GM19397 (cell line): ENCODE measurements at regions not wholly inside any gene's neighbourhood (a gene's known extent, or its start where the extent isn't known, plus 50 kb on each side); places are given as distances from the start of the nearest gene placed in this dataset.

ENCODE experiments used
- ATAC-seq: cut with Tn5 transposase; IDR thresholded peaks from one replicate; pipeline ENCODE4 v1.9.1; 2021; ENCODE audit warnings: mild to moderate bottlenecking, moderate library complexity; ENCODE audit not compliant: unreplicated experiment

GRCh38 chr12:92290886-92291285 lies 145.2 kb upstream of the BTG1 start:
- no peak for ATAC-seq

GRCh38 chr12:92290350-92290695 lies 144.7 kb upstream of the BTG1 start:
- ATAC-seq = no peak

- ATAC-seq = no peak
Observed at GRCh38 chr12:92289629-92290349, 144.1 kb upstream of the BTG1 start.

DNA sequence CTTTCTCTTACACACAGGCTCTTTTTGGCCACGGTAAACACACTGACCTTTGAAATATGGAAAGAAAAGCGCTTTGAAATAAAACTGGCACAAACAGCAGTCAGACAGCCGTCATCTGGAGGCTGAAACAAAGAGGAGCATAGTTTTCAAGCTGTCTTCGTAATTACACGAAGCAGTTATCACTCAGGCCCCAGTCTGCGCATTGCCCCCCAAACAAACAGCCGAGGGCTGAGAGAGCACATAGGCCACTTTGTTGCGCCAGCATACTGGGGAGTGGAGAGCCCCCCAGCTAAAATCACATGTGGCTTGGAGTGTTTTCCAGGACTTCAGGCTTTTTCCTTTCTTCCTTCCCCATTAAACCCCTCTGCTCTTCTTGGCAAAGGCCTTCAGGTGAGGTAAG lies 142.9 kb upstream of the BTG1 start:
- no peak for ATAC-seq

- ATAC-seq = no peak
Observed at GRCh38 chr12:92278378-92278828, 132.8 kb upstream of the BTG1 start.

DNA sequence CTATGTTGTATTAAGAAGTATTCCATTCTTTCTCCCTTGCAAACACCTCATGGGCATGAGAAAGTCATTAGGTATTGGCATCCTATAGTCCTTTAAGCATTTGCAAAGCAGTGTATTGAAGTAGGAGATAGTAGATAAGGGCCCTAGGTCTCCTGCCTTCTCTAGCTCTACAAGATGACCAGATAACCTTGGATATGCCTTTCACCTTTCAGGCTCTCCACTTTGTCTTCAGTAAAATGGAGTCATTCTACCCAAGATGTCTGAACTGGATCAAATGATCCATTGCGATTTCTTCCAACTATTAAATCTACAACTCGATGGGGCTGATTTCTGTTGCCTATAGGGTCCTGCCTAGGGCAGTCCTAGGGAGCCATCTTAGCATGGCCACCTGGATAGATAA lies 132.1 kb upstream of the BTG1 start:
- ATAC-seq = no peak

DNA sequence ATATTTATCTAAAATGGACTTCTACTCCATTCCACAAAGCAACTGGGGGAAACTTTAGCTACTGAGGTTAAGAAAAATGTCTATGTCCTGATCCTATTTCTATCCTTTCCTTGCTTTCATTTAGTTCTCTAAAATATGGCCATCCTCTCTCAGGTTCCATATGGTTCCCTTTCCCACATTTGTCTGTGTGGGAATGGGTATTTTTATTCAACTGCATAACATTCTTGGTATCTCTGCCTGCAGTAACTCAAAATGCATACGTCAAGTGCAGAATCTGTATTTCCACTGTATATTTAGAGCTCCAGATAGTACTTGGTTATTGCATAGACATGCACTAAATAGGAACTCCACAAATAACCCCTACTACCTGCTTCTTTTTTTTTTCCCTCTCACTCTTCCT lies 130.6 kb upstream of the BTG1 start:
- no peak for ATAC-seq

DNA sequence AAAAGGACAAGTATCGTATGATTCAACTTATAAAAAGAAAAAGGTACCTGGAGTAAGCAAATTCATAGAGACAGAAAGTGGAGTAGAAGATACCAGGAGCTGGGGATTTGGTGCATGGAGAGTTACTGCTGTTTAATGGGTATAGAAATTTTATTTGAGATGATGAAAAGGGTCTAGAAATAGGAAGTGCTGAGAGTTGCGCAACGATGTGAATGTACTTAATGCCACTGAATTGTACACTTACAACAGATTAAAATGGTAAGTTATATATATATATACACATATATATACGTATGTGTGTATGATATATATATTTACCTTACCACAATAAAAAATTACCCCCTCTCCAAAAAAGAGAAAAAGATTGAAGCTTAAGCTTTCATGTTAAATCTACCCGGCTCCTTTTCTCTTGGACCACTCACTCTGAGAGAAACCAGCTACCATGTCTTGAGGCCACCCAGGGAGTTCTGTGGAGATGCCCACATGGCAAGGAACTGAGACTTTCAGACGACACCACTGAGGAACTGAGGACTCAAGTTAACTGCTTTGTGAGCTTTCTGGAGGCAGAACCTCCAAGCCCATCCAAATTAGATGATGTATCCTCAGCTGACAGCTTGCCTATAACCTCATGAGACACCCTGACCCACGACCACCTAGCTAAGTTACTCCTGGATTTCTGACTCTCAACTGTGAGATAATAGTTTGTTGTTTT lies 130.0 kb upstream of the BTG1 start:
- ATAC-seq = no peak

GRCh38 chr12:92273076-92273475 lies 127.4 kb upstream of the BTG1 start:
- ATAC-seq = no peak

- ATAC-seq = no peak
Observed at GRCh38 chr12:92272061-92272964, 126.7 kb upstream of the BTG1 start.

DNA sequence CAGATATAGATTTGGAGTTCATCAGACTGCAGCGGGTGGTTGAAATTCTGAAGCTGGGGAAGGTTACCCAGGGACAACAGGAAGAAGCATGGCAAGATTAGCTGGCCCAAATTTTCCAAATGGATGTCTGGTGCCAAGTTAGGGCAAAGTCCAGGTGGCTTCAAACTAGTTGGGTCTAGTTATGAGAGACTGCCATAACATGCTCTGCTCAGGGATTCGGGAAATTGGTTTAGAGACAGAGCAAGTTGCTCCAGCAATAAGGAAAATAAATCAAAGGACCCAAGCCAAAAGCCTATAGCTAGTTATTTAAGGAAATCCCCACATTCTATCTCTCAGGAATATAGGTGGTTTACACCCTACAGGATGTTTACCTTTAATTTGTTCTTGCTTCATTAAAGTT lies 125.7 kb upstream of the BTG1 start:
- no peak for ATAC-seq

DNA sequence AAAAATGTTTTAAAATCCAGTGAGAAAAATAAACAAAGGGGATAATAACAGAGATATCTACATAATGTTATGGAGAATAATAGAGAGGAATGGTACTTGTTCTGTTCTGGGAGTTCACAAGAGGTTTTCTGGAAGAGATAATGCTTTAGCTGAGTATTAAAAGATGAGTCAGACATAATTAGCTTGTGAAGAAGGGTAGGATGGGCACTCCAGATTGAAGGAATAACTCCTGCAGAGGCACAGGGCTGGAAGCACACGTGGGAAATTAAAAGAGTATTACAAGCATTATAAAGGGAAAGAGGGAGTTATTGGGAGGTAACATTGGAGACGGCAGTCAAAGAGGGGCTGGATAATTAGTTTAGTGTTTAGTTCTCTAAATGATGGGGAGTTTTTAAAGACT lies 124.9 kb upstream of the BTG1 start:
- ATAC-seq = no peak

GRCh38 chr12:92268946-92269345 lies 123.3 kb upstream of the BTG1 start:
- no peak for ATAC-seq

- no peak for ATAC-seq
Observed at GRCh38 chr12:92261692-92262091, 116.0 kb upstream of the BTG1 start.

DNA sequence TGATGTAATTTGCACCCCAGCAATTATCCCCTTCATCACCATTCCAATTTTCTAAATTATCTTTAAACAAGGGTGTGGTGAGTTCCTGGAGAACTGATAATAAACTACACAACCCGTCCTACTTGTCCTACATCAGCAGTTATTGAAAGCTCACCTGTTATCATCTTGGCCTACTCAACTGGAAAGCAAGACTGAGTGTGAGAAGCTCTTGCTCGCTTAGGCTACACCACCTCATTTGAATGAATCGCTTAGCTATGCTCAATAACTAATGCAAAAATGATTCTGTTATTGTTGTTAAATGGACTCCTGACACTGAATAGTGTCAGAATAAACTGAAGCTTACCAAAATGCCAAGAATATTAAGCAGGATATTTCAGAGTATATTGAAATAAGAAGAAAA lies 115.4 kb upstream of the BTG1 start:
- ATAC-seq = no peak

- no peak for ATAC-seq
Observed at GRCh38 chr12:92259696-92260251, 114.1 kb upstream of the BTG1 start.

DNA sequence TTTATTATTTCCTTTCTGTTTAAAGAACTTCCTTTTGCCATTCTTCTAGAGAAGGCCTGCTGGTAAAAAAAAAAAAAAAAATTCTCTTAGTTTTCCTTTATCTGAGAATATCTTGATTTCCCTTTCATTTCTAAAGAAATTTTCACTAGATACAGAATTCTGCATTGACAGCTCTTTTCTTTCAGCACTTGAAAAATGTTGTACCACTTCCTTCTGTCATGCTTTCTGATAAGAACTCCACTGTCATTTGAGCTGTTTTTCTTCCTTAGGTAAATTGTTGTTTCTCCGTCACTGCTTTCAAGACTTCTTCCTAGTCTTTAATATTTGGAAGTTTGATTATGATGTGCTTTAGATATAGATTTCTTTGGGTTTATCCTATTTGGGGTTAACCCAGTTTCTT lies 113.6 kb upstream of the BTG1 start:
- no peak for ATAC-seq

DNA sequence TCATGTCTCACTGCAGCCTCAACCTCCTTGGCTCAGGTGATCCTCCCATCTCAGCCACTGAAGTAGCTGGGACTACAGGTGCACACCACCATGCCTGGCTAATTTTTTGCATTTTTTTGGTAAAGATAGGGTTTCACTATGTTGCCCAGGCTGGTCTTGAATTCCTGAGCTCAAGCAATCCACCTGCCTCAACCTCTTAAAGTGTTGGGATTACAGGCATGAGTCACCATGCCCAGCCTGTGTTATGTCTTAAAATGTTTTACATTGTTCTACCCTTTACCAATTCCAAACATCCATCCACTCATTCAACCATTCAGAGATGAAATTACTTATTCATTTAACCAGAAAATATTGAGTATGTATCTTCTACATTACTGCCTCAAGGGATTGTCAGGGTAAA lies 111.6 kb upstream of the BTG1 start:
- no peak for ATAC-seq

GRCh38 chr12:92255741-92256140 lies 110.1 kb upstream of the BTG1 start:
- no peak for ATAC-seq

DNA sequence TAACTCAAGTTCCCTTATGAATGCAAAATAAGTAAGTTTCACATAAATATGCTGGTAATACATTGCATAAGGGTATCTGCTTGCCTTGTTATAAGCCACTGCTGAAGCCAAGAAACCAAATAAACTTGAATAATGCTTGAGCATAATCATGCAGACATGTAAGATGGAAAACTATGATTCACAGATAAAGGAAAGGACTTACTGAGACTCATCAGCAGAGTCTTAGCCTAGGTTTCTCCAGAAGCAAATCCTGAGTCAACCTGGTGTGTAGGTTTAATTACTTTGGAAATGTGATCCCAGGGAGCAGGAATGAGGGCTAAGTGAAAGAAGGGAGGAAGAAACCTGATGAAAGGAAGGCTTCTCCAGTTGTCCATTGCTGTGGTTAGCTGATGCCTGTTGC lies 107.7 kb upstream of the BTG1 start:
- ATAC-seq = no peak

DNA sequence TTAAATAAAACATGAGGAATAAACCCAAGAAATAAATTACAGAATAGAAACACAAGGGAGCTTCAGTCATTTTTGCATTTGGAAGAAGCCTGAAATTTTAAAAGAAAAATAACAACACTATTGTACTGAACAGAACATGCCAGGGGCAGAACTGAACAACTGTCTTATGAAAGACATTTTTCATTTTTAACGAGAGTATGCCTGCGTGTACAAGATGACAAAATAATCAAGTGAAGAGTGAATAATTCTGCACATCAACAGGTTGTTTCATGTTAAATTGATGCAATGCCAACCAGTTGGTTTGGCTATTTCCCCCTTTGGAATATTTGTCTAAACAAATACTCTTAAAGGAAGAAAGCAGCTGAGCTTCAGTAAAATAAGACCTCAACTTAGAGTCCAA lies 103.3 kb upstream of the BTG1 start:
- no peak for ATAC-seq
